HG03442 (cell line): ENCODE measurements at regions not wholly inside any gene's neighbourhood (a gene's known extent, or its start where the extent isn't known, plus 50 kb on each side); places are given as distances from the start of the nearest gene placed in this dataset.

Experiments
- ATAC-seq: cut with Tn5 transposase; IDR thresholded peaks from one replicate; pipeline ENCODE4 v1.9.1; 2021; ENCODE audit warnings: mild to moderate bottlenecking, moderate library complexity; ENCODE audit not compliant: unreplicated experiment

DNA sequence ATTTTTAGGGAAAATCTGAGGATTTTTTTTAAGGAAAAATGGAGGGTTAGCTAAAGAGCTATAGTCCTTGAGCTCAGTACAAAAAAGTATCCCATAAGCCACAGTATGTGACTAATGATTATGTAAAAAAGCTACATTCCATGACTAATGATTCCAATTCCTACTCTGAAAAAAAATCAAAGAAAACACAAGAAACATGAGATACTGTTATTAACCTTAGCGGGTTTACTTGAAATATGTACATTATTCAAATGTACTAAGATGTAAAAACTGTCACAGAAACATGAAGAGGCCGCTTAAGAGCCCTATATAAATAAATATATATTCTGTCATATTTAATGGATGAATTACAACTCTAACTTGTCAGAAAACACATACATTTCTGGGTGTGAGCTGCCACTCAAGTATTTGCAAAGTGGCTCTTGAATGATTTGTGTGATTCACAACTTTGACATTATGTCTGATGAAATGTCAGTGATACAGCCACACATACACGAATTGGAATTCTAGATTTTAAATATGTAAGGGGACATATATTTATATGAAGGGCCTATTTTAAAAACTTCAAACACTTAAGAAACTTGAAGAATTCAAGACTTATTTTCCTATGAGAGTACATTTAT is 518.7 kb upstream of the SUCLG2 start:
- no peak for ATAC-seq

DNA sequence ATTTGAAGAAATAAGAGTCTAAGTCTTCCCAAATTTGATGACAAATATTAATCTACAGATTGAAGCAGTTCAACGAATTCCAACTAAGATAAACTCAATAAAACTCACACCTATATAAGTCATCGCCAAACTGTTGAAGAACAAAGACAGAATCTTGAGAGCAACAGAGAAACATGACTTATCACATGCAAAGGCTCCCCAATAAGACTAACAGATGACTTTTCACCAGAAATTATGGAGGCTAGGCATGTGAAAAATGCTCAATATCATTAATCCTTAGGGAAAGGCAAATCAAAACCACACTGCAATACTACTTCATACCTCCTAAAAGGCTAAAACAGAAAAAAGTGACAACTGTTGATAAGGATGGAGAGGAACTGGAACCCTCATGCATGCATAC is 517.6 kb upstream of the SUCLG2 start:
- no peak for ATAC-seq

DNA sequence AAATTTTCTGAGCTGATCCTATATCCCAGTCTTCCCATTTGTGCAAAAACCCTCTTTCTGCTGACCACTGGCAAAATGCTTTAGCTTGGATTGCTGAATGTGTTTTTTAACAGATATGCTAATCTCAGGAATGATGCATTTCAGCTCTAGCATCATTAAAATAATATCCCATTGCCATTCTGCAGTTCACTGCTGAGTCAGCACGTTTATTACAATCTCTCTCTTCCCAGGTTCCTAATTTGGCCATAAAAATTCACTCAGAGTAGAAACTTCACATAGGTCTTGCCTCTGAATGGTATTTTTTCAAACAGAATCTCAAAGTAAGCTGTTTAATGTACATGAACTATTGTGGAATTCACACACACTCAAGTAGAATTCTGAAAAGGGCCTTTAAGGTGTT is 509.6 kb upstream of the SUCLG2 start:
- ATAC-seq: no peak

DNA sequence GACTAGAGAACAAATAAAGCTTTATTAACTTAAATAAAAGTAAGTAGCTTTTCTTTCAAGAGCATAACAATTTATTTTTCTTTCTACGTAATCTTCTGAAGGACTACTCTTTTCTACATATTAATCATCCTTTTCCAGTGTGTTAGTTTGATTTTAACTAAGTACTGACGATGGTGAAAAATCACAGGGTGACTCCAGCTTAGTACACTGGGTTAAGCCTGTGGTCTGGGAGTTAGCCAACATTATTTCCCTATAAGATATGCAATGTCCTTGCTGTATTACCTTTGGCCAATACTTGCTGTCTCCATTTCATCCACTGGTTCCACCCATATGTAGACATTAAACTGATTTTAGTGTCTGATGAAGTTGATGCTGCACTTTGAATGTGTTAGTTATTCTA is 508.6 kb upstream of the SUCLG2 start:
- ATAC-seq: no peak

DNA sequence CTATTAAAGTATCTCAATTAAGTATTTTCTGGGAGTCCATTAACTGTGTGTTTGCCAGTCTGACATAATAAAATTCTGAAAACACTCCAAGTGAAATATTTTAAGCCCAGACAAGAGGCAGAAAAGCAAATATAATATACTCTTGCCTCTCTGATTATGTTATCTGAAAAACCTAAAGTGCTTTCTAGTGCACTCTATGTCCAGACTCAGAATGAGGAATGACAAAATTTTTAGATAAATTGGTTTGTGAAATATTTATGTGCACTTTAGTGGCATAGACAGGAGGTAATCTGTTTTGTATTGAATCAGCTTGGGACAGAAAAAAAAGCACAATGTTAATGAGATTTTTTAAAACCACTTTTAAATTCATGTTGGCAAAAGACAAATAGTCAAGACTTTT is 508.2 kb upstream of the SUCLG2 start:
- no peak for ATAC-seq

DNA sequence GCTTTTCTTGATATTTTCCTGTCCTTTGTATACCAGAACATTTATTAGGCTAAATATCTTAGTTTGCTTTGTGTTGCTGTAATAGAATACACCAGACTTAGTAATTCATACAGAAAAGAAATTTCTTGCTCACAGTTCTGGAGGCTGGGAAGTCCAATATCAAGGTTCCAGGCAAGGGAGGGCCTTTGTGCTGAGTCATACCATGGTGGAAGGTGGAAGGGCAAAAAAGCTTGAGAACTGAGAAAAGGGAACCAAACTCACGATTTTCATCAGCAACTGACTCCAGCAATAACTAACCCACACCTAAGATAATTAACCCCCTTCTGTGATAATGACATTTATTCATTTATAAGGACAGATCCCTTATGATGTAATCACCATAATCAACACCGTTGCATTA is 496.9 kb upstream of the SUCLG2 start:
- no peak for ATAC-seq

DNA sequence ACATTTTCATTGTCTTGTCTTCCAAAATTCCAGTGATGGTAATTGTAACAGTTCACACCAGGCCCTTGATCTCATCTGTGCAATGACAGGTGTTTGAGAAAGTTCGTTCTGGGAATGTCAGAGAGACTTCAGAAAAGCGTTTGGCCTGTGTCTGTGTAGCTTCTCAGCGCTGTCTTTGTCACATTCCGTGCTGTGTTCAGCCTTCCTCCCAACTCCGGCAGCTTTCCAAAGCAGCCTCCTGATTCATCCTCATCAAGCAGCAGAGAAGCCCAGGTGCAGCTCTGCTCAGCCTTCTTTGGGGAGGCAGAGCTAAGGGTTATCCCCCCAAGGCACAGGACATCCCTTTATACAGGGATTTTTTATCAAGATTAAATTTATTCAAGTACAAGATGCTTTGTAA is 494.0 kb upstream of the SUCLG2 start:
- ATAC-seq: no peak

DNA sequence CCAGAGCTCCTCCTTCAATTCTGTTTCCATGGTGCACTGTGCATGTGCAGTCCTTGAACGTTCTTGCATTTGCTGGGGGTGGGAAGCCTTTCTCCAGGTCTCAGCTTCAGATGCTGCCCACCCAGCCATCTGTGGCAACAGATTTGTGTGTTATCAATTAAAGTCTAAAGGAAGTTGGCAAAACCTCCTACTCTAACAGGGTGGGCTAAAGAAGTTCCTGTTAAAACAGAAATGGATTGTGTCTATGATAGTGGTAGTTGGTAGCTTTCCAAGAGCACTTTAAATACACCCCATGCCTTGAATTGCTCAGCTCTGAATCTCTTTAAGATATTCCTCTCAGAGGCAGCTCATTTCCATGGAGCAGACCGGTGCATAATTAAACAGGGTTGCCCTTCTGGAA is 488.0 kb upstream of the SUCLG2 start:
- no peak for ATAC-seq

DNA sequence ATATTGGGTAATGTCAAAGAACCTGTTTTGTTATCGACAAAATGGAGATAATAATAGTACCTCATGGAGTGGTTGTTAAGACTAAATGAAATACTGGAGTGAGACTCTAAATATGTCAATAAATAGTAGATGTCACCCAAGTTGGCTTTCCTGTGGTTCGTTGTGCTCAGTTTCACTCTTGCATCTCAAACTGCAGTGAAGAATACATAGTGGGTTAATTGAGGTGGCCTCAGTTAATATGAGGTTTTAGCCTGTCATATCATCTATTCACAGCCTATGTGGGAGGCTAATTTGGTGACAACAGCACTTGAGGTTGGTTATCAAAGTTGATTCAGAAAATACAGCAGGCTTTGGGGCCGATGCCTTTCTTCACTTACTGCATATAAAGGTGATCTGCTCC is 485.5 kb upstream of the SUCLG2 start:
- no peak for ATAC-seq

DNA sequence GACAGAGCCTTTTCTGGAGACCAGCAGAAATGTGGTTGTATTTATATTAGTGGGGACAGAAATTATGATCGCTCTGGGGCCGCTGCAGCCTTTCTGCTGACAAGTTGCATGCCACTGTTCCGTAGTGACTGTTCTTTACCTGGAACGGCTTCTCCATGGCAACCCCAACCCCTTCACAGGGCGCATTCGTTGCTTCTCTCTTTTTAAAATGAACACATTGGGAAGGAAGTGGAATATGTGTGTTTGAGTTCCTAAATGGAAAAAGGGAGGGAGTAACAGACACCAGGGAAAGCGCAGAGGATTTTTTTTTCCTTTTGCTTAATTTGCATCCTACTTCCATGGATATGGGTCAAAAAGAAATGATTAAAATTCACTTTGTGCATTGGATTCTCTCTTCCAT is 482.0 kb upstream of the SUCLG2 start:
- no peak for ATAC-seq

DNA sequence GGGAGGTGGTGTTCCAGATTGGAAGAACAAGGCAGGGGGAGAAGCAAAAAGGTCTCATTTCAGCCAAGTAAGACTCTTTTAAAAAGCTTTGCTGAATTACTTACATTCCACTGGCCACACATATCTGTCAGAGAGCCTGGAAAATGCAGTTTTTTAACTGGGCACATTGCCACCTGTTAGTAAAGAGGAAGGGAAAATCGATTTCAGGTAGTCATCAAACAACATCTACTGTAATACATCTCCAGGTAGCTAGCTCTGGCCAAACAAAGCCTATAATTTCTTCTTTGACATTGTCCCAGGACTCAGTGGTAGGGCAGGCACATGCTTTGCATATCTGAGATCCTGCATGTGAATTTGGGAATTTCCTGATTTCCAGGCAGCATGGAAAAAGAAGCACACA is 480.7 kb upstream of the SUCLG2 start:
- ATAC-seq: no peak

DNA sequence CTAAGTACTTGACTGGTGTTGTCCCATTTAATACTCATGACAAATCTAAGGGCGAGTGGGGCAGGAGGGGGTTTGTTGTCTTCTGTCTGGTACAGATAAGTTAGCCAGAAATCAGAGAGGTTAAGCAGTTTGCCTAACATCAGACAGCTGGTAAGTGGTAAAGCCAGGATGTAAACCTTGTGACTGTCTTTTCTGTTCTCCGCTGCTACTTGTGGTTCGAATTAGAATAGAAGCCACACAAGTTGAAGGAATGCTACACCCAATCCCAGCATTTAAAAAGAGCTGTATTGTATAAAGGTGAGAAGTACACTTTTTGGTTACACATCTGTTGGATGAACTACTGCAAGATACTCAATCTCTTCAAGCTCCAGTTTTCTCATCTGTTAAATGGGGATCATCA is 474.7 kb upstream of the SUCLG2 start:
- no peak for ATAC-seq

DNA sequence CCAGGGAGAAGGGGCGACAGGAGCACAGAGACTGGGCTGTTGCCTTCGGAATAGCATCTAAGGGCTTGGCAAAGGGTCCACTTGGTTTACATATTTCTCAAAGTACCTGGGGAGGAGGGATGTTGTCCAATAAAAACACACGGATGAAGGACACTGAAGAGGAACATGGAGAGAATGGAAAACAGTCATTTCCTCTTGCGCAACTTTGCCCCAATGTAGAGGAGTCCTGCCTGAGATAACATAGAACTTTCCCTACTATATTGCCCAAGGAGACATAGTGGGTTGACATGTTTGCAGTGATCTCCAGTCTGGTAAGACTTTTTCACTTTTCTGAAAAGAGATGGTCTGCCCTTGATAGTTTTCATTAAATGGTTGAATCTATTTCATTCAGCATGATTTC is 468.8 kb upstream of the SUCLG2 start:
- no peak for ATAC-seq

DNA sequence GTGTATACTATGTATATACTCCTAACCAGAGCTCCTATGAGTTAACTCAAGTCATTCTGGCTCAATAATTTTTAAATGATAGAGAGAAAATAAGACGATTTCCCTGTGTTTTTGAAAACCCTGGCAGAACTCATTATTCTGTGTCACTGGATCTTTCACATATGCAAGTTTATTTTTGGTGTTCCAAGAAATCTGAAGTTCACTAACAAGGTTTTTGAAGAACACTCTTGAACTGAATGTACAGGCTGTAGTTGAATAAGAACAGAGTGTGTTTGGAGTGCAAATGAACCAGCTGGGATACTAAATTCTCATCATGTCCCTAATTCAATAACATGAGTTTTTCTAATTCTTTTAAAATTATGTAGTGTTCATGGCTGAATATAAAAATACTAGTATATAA is 466.9 kb upstream of the SUCLG2 start:
- ATAC-seq: no peak

DNA sequence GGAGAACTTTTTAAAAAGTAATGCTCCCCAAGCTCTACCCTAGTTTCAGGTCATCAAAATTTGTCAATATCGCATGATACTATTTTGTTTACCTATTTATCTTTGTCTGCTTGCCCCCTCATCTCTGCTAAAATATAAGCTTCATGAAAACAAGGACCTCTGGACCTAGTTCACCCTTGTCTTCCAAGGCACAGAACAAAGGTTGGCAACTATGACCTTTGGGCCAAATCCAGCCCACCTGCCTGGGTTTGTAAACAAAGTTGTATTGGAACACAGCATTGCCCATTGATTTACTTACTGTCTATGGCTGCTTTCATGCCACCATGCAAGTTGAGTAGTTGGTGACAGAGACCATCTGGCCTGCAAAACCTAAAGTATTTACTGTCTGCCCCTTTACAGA is 462.2 kb upstream of the SUCLG2 start:
- no peak for ATAC-seq

DNA sequence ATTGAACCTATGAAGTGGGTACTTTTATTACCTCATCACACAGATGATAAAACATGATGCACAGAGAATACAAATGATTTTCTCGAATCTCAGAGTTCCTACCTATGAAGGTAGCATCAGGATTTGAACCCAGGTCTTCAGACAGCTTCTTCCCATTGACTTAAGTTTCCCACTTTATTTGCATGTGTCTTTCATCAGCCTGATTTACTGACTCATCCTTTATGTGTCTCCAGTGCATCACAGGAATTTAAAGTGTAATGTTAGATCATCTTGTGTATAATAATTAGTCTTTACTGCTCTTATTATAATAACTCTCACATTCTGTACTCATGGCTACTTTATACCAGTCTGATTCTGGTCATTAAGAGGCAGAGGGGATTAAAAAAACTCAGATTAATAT is 449.4 kb upstream of the SUCLG2 start:
- ATAC-seq: no peak

DNA sequence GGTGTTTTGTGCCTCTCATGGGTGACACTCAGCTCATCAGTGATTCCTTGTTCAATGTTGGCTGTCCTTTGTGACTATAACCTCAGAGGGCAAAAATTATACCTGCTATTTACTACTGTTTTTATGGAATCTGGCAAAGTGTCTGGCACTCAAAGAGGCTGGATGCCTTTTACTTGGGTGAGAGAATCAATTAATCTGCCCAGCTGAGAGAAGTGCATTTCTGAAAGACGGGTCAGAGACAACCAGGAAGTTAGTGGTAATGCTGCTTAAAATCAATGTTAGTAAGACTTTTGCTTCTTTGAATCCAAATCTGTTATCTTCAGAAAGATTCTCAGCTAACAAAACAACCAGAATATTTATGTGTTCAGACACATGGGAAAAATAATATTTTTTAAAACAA is 436.2 kb upstream of the SUCLG2 start:
- ATAC-seq: no peak

DNA sequence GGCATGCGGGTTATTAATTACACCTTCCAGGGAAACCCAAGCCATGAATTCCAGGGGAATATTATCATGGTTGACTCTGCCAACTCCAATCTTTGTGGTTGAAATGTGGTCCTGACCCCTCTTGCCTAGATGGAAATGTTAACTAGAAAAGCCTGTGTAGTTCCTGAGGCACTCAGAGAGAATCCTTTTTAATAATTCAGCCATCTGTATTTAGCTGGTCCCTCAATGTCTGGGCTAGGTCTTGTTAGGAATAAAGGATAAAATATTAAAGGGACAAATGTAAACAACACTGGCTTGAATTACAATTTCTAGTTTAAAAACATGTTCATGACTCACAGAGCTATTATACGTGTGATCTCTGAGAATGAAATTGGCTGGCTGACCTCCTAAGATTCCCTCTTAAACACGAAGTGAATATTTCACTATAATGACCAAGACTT is 435.2 kb upstream of the SUCLG2 start:
- no peak for ATAC-seq

DNA sequence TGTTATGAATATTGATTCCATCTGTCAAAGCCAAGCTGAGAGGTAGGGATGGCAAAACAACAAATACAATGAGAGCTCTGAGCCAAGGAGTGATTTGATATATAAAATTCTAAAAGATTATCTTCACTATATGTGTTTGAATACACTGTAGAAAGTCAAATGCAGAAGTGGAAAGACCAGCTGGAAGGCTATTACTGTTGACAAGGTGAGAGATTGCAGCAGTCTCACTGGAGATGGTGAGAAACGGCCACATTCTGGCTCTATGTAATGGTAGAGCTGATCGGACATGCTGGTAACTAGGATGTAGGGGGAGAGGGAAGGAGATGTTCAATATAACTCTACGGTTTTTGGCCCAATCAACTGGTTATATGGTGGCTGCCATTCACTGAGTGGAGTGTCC is 434.2 kb upstream of the SUCLG2 start:
- no peak for ATAC-seq

DNA sequence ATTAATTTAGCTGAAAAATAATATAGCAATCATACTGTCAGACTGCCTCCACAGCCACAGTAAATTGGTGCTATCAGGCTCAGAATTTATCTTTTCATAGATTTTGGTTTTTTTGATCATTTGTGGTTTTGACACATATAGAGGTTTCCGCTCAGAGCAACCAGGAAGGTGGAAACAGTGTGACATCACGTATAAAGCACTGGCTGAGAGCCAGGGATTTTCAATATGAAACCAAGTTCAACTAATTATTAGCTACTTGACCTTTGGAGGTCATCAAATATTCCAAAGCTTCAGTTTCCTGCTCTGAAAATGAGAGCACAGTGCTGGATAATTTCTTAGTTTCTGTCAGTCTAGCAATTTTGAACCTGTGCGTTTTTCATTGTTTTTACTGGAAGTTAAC is 433.8 kb upstream of the SUCLG2 start:
- ATAC-seq: no peak

DNA sequence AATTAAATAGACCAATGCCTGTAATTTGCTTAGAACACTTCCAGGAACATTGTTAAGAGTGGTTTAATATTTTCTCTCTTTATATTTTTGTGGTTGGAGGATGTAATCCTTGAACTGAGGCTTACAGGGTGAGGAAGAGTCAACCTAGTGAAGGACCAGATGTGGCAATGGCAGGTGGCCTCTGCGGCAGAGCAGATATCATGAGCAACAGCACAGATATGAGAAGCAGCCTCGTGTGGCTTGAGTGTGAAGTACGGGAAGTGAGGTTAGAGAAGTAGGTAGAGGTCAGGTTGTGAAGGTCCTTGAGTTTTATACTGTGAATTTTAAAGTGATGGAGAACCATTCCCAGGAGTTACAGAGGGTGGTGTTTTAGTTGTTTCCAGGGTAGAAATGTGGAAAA is 417.6 kb upstream of the SUCLG2 start:
- no peak for ATAC-seq

DNA sequence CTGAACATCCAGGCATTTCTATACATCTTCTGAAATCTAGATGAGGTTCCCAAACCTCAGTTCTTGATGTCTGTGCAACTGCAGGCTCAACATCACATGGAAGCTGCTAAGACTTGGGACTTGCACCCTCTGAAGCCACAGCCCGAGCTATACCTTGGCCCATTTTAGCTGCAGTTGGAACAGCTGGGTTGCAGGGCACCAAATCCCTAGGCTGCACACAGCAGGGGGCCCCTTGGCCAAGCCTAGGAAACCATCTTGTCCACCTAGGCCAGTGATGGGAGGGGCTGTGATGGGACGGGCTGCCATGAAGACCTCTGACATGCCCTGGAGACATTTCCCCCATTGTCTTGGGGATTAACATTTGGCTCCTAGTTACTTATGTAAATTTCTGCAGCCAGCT is 415.8 kb upstream of the SUCLG2 start:
- ATAC-seq: no peak

DNA sequence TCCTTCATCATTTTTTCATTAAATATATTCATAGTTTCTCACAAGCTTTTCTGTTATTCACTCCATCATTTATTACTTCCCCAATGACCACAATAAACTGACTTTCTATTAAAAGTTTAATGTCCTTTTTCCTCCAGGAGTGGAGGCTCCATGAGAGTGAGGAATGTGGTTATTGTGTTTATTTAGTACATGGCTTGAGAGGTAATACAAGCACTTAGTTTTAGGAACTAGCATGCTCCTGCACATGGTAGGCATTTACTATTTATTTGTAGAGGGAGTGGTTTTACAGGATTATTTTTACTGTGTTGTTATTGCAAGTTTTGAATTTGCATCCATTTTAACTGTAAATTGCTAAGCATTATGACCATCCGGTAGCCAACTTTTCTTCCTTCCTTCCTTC is 412.9 kb upstream of the SUCLG2 start:
- ATAC-seq: no peak

DNA sequence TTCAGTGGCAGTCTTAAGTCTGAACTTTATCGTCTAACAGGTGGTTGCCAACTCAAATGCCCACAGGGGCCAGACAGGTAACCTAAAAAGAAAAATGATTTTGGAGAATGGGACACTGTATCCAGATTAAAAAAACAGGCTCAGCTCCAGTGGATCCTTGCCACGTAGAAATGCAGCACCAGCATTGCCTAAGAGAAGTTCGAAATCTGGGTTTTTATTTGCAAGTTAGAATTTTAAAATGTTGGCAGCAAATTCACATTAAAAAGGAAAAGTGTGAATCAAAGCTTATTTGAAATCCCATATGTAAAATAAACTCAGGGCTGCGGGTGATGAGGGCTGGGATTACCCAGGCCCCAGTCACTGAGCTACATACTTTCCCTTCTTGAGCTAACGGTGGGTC is 408.5 kb upstream of the SUCLG2 start:
- no peak for ATAC-seq
